ENCODE measurements at regions not wholly inside any gene's neighbourhood (a gene's known extent, or its start where the extent isn't known, plus 50 kb on each side); places are given as distances from the start of the nearest gene placed in this dataset.
"Not testable (repeated sequence)": the region's sequence is repeated elsewhere in the genome, so short reads cannot be mapped to it uniquely, and the experiment has no call there.

DNA sequence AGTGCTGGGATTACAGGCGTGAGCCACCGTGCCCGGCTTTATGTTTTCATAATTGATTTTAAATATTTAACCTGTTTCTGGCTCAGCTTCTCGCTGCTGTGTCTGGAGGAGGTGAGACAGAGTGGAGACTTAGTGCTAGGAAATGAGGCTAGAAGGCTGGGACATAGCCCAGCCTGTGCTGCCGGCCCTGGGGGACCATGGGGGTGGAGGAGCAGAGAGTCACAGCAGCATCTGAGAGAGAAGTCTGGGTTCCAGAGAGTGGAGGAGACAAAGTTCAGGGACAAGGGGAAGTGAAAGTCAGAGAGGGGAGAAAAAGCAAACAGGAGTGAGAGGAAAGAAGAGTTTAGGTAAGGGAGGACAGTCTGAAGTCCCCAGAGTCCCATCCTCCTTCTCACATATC, 71.9 kb downstream of the LHX9 start:
- Histone ChIP-seq H3K9me3 (ENCODE audit: low read depth, low read length) (no peaks in the 10 kb centered on the region), H3K4me2 (ENCODE audit: insufficient read depth, low read length) (no peak overlapping the region), H3K4me1 (ENCODE audit: insufficient read depth, low read length) (peaks cover 4% of the 10 kb centered on the region), H4K20me1 (ENCODE audit: insufficient read depth, low read length) (no peaks in the 10 kb centered on the region), H3K79me2 (ENCODE audit: insufficient read depth, low read length) (no peaks in the 10 kb centered on the region), H3K27ac (ENCODE audit: low read depth, low read length) (no peak overlapping the region), H2AFZ (ENCODE audit: low read length) (peak overlapping the region; percentile 36), H3K4me3 (ENCODE audit: insufficient read depth, low read length) (no peak overlapping the region), H3K27me3 (ENCODE audit: insufficient read depth, low read length) (no peaks in the 10 kb centered on the region), H3K36me3 (ENCODE audit: insufficient read depth, low read length) (no peaks in the 10 kb centered on the region)
- no peak for DNase-seq (ENCODE audit: insufficient read length, low spot score, missing footprints)
- TF ChIP-seq, protein P1, sequence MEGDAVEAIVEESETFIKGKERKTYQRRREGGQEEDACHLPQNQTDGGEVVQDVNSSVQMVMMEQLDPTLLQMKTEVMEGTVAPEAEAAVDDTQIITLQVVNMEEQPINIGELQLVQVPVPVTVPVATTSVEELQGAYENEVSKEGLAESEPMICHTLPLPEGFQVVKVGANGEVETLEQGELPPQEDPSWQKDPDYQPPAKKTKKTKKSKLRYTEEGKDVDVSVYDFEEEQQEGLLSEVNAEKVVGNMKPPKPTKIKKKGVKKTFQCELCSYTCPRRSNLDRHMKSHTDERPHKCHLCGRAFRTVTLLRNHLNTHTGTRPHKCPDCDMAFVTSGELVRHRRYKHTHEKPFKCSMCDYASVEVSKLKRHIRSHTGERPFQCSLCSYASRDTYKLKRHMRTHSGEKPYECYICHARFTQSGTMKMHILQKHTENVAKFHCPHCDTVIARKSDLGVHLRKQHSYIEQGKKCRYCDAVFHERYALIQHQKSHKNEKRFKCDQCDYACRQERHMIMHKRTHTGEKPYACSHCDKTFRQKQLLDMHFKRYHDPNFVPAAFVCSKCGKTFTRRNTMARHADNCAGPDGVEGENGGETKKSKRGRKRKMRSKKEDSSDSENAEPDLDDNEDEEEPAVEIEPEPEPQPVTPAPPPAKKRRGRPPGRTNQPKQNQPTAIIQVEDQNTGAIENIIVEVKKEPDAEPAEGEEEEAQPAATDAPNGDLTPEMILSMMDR (IDR thresholded peaks at IDR 0.05; ENCODE audit: extremely low read depth, low read depth, low read length), result no peak

DNA sequence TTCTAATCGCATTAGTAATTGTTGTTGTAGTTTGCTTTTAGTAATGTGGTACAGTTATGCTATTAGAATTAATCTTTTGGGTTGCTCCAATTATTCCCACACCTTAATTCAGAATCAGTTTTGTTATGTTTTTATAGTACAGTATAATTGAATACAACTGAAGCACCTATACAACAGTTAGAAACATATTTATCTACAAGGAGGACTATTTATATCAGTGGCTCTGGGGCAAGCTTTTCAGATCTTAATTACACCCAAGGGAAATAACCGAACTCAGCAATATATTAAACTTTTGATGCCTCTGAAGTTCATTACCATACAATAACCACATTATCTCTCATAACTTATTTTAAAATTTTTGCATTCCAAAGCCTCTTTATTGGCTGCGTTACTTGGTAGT, 74.4 kb downstream of the LHX9 start:
- H3K27ac ChIP-seq (ENCODE audit: low read depth, low read length), result no peak overlapping the region
- H3K36me3 ChIP-seq (ENCODE audit: insufficient read depth, low read length), result no peaks in the 10 kb centered on the region
- DNase-seq (ENCODE audit: insufficient read length, low spot score, missing footprints), result no peak
- no peaks in the 10 kb centered on the region for H3K79me2 ChIP-seq (ENCODE audit: insufficient read depth, low read length)
- no peak overlapping the region for H2AFZ ChIP-seq (ENCODE audit: low read length)
- no peak overlapping the region for H3K4me3 ChIP-seq (ENCODE audit: insufficient read depth, low read length)
- H3K9me3 ChIP-seq (ENCODE audit: low read depth, low read length), result no peaks in the 10 kb centered on the region
- H4K20me1 ChIP-seq (ENCODE audit: insufficient read depth, low read length), result no peaks in the 10 kb centered on the region
- TF ChIP-seq, protein P1 (IDR thresholded peaks at IDR 0.05; ENCODE audit: extremely low read depth, low read depth, low read length), result no peak
- no peaks in the 10 kb centered on the region for H3K4me1 ChIP-seq (ENCODE audit: insufficient read depth, low read length)
- H3K27me3 ChIP-seq (ENCODE audit: insufficient read depth, low read length), result no peaks in the 10 kb centered on the region
- H3K4me2 ChIP-seq (ENCODE audit: insufficient read depth, low read length), result no peak overlapping the region

DNA sequence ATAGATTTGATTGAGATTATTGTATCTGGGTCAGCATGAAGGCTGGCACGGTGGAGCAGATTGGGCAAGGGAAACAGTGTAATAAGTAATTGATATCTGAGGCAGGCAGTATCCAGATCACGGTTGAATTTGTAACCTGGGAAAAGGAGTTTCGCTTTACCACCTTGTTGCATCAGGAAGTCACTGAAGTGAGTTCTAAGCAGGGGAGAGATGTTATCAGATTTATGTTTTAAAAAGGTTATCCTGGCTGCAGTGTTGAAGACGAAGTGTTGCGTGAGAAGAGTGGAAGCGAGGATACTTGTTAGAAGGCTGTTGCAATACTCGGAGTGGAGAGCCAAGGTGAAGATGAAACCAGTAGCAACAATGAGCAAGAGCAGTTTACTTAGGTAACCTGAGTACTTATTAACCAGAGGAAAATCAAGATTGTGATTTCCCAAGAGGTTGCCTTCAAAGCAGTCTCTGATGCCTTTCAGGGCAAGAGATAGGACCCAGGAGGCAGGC, 77.8 kb downstream of the LHX9 start:
- Histone ChIP-seq H3K27me3 (ENCODE audit: insufficient read depth, low read length) (no peaks in the 10 kb centered on the region), H4K20me1 (ENCODE audit: insufficient read depth, low read length) (no peaks in the 10 kb centered on the region), H3K9me3 (ENCODE audit: low read depth, low read length) (no peaks in the 10 kb centered on the region), H3K36me3 (ENCODE audit: insufficient read depth, low read length) (no peaks in the 10 kb centered on the region), H3K27ac (ENCODE audit: low read depth, low read length) (no peak overlapping the region), H3K4me2 (ENCODE audit: insufficient read depth, low read length) (no peak overlapping the region), H2AFZ (ENCODE audit: low read length) (no peak overlapping the region), H3K4me3 (ENCODE audit: insufficient read depth, low read length) (no peak overlapping the region), H3K4me1 (ENCODE audit: insufficient read depth, low read length) (no peaks in the 10 kb centered on the region), H3K79me2 (ENCODE audit: insufficient read depth, low read length) (no peaks in the 10 kb centered on the region)
- no peak for DNase-seq (ENCODE audit: insufficient read length, low spot score, missing footprints)
- TF ChIP-seq, protein P1 (IDR thresholded peaks at IDR 0.05; ENCODE audit: extremely low read depth, low read depth, low read length), result no peak

DNA sequence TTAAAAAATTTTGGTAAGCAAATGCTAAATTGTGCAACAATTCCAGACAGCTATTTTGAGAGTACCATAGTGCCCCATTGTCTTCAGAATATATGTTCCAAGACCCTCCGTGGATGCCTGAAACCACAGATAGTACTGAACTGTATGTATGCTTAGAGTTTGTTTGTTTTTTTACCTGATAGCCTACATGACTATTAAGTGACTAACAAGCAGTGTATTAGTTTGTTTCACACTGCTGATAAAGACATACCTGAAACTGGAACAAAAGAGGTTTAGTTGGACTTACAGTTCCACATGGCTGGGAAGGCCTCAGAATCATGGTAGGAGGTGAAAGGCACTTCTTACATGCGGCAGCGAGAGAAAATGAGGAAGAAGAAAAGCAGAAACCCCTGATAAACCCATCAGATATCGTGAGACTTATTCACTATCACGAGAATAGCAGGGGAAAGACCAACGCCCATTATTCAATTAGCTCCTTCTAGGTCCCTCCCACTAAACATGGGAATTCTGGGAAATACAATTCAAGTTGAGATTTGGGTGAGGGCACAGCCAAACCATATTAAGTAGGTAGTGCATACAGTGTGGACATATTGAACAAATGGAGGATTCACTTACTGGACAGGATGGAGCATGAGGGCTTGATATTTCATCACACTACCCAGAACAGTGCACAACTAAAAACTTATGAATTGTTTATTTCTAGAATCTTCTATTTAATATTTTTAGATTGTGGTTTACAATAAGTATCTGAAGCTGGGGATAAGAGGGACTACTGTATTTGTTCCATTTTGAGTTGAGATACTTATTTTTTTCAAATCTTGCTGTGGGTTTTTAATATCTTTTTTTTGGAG, 78.5 kb downstream of the LHX9 start:
- no peaks in the 10 kb centered on the region for H3K4me1 ChIP-seq (ENCODE audit: insufficient read depth, low read length)
- H3K36me3 ChIP-seq (ENCODE audit: insufficient read depth, low read length), result no peaks in the 10 kb centered on the region
- H3K4me2 ChIP-seq (ENCODE audit: insufficient read depth, low read length), result no peak overlapping the region
- H3K27me3 ChIP-seq (ENCODE audit: insufficient read depth, low read length), result no peaks in the 10 kb centered on the region
- no peak overlapping the region for H2AFZ ChIP-seq (ENCODE audit: low read length)
- no peak overlapping the region for H3K27ac ChIP-seq (ENCODE audit: low read depth, low read length)
- no peaks in the 10 kb centered on the region for H4K20me1 ChIP-seq (ENCODE audit: insufficient read depth, low read length)
- TF ChIP-seq, protein P1 (IDR thresholded peaks at IDR 0.05; ENCODE audit: extremely low read depth, low read depth, low read length), result no peak
- no peaks in the 10 kb centered on the region for H3K79me2 ChIP-seq (ENCODE audit: insufficient read depth, low read length)
- no peak overlapping the region for H3K4me3 ChIP-seq (ENCODE audit: insufficient read depth, low read length)
- no peaks in the 10 kb centered on the region for H3K9me3 ChIP-seq (ENCODE audit: low read depth, low read length)
- no peak for DNase-seq (ENCODE audit: insufficient read length, low spot score, missing footprints)

DNA sequence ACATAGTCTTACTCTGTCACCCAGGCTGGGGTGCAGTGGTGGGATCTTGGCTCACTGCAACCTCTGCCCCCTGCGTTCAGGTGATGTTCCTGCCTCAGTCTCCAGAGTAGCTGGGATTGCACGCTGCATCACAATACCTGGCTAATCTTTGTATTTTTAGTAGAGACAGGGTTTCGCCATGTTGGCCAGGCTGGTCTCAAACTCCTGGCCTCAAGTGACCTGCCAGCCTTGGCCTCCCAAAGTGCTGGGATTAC, 79.0 kb downstream of the LHX9 start:
- H3K79me2 ChIP-seq (ENCODE audit: insufficient read depth, low read length); H3K4me2 ChIP-seq (ENCODE audit: insufficient read depth, low read length); H3K4me1 ChIP-seq (ENCODE audit: insufficient read depth, low read length); H3K36me3 ChIP-seq (ENCODE audit: insufficient read depth, low read length); H3K27me3 ChIP-seq (ENCODE audit: insufficient read depth, low read length); H4K20me1 ChIP-seq (ENCODE audit: insufficient read depth, low read length); H2AFZ ChIP-seq (ENCODE audit: low read length); H3K9me3 ChIP-seq (ENCODE audit: low read depth, low read length); H3K27ac ChIP-seq (ENCODE audit: low read depth, low read length); H3K4me3 ChIP-seq (ENCODE audit: insufficient read depth, low read length); DNase-seq (ENCODE audit: insufficient read length, low spot score, missing footprints): not testable (repeated sequence)

Data from osteoblast (primary cell).